HEK293T (cell line): ENCODE measurements at regions not wholly inside any gene's neighbourhood (a gene's known extent, or its start where the extent isn't known, plus 50 kb on each side); places are given as distances from the start of the nearest gene placed in this dataset.

Experiments
- ARNT ChIP-seq: fragments of 450-650 bp; IDR thresholded peaks from 2 replicates; pipeline ENCODE4 v1.6.1; 2017; ENCODE audit warnings: mild to moderate bottlenecking
- BHLHE40 ChIP-seq: fragments of 450-650 bp; IDR thresholded peaks from 2 replicates; pipeline ENCODE4 v1.6.1; 2016; ENCODE audit warnings: mild to moderate bottlenecking, moderate library complexity, borderline replicate concordance
- CTBP1 ChIP-seq: fragments of 450-650 bp; IDR thresholded peaks from 2 replicates; pipeline ENCODE4 v1.6.1; 2016; ENCODE audit warnings: borderline replicate concordance
- FOXA1 ChIP-seq: fragments of 450-650 bp; IDR thresholded peaks from 2 replicates; pipeline ENCODE4 v1.6.1; 2016; ENCODE audit warnings: mild to moderate bottlenecking
- FOXK2 ChIP-seq: fragments of 450-650 bp; IDR thresholded peaks from 2 replicates; pipeline ENCODE4 v1.6.1; 2016; ENCODE audit warnings: mild to moderate bottlenecking
- LEF1 ChIP-seq: fragments of 450-650 bp; IDR thresholded peaks from 2 replicates; pipeline ENCODE4 v1.6.1; 2017; ENCODE audit warnings: mild to moderate bottlenecking, borderline replicate concordance

DNA sequence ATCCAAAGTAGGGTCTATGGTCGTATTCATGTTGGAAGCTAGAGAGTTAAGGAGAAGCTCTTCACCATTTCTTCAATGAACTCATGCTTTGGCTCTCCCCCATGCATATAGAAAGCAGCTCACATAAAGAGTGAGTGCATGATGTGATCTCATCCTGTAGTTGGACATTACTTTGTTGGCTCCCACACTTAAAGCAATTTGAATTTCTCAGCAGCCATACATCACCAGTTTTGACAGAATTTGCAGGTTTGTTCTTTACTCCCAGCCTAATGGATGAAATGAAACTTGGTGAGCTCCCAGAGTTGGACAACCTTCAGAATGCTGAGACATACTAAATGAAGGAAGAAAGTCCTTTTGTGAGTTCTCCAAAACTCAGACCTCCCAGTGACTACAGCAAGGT lies 613.5 kb downstream of the IQCM start:
- TF ChIP-seq LEF1 (no peak), BHLHE40 (no peak), CTBP1 (no peak), FOXA1 (no peak), ARNT (no peak), FOXK2 (no peak)
